B cell (primary cell): ENCODE measurements at regions not wholly inside any gene's neighbourhood (a gene's known extent, or its start where the extent isn't known, plus 50 kb on each side); places are given as distances from the start of the nearest gene placed in this dataset.

ENCODE experiments used
- ATAC-seq: fragments of 200-7000 bp; cut with Tn5 transposase; one replicate; pipeline ENCODE4 v1.10.0; 2021; ENCODE audit warnings: low read depth, mild to moderate bottlenecking, moderate number of reproducible peaks, moderate library complexity
- CTCF ChIA-PET: fragments of 350-600 bp; sonication (Branson Sonifier 250); formaldehyde crosslinking; loops from one replicate; lab custom pipeline; 2021; ENCODE audit warnings: antibody characterized with exemption, inconsistent platforms; lab: Charles Lee
- POLR2A ChIA-PET: fragments of 350-600 bp; sonication (Branson Sonifier 250); formaldehyde crosslinking; loops from one replicate; lab custom pipeline; 2021; ENCODE audit warnings: antibody characterized with exemption; lab: Charles Lee
- DNase-seq: peaks from one replicate; pipeline ENCODE4 v3.0.0; 2013
- H2AFZ ChIP-seq: 2 replicates; pipeline ENCODE4 v1.6.1; 2012; ENCODE audit warnings: mild to moderate bottlenecking, low read depth, low read length; ENCODE audit not compliant: insufficient read depth, poor library complexity, severe bottlenecking
- H3K27ac ChIP-seq, 2 donors: 1 replicate in 1 of 2; 2 replicates in 1 of 2; pipeline ENCODE4 v1.5.1; 2012 to 2013; ENCODE audit warnings: low read length in 2 of 2, mild to moderate bottlenecking in 2 of 2, moderate library complexity in 1 of 2
- H3K27me3 ChIP-seq, 4 experiments: fragments of 200-600 bp in 1 of 4; sonication (generic) in 1 of 4; replicated peaks in 1 of 4; 1 replicate in 2 of 4; 2 replicates in 2 of 4; pipeline versions ENCODE4 v1.6.1 to v1.7.0; 2013 to 2016; ENCODE audit warnings: low read length in 3 of 4, mild to moderate bottlenecking in 2 of 4, mixed read lengths in 1 of 4, moderate library complexity in 1 of 4; ENCODE audit not compliant: insufficient read depth in 4 of 4, control insufficient read depth in 3 of 4; ENCODE audit errors: control extremely low read depth in 1 of 4
- H3K36me3 ChIP-seq, 2 experiments: replicated peaks in 1 of 2; 1 replicate in 1 of 2; 2 replicates in 1 of 2; pipeline versions ENCODE4 v1.6.1 to v1.7.1; 2013; ENCODE audit warnings: low read length in 1 of 2; ENCODE audit not compliant: insufficient read depth in 2 of 2, control insufficient read depth in 1 of 2; ENCODE audit errors: control extremely low read depth in 1 of 2, extremely low read depth in 1 of 2
- H3K4me1 ChIP-seq, 2 donors: fragments of 200-600 bp in 1 of 2; sonication (generic) in 1 of 2; 1 replicate in 1 of 2; 2 replicates in 1 of 2; pipeline versions ENCODE4 v1.5.1 to v1.6.1; 2013 to 2017; ENCODE audit warnings: low read length in 2 of 2; ENCODE audit not compliant: control insufficient read depth in 2 of 2, insufficient read depth in 2 of 2
- H3K4me2 ChIP-seq: replicated peaks from 2 replicates; pipeline ENCODE3; 2012; ENCODE audit warnings: mild to moderate bottlenecking, low read depth, low read length; ENCODE audit not compliant: poor library complexity, severe bottlenecking
- H3K4me3 ChIP-seq, 5 experiments: fragments of 200-600 bp in 1 of 5; sonication (generic) in 1 of 5; 1 replicate in 3 of 5; 2 replicates in 2 of 5; pipeline versions ENCODE4 v1.5.1 to v1.7.0; 2011 to 2016; ENCODE audit warnings: low read length in 4 of 5, mild to moderate bottlenecking in 4 of 5, low read depth in 2 of 5, control low read depth in 1 of 5, moderate library complexity in 1 of 5; ENCODE audit not compliant: insufficient read depth in 1 of 5; ENCODE audit errors: control extremely low read depth in 1 of 5, extremely low read depth in 1 of 5
- H3K79me2 ChIP-seq: fragments of 200-600 bp; sonication (generic); one replicate; pipeline ENCODE4 v1.6.0; 2016; ENCODE audit warnings: low read length; ENCODE audit not compliant: control insufficient read depth, insufficient read depth
- H3K9ac ChIP-seq: fragments of 200-600 bp; sonication (generic); 2 replicates; pipeline ENCODE4 v1.6.1; 2017; ENCODE audit warnings: mild to moderate bottlenecking, low read length, moderate library complexity
- H3K9me3 ChIP-seq, 3 donors: one replicate each; pipeline versions ENCODE4 v1.6.1 to v1.7.1; 2013; ENCODE audit warnings: low read length in 2 of 3; ENCODE audit not compliant: control insufficient read depth in 2 of 3, insufficient read depth in 1 of 3; ENCODE audit errors: control extremely low read depth in 1 of 3
- H4K20me1 ChIP-seq: 2 replicates; pipeline ENCODE4 v1.6.0; 2012; ENCODE audit warnings: mild to moderate bottlenecking, low read length; ENCODE audit not compliant: insufficient read depth, control insufficient read depth, poor library complexity, severe bottlenecking
- H3K27ac Mint-ChIP-seq: one replicate; pipeline ENCODE4 v1.8.0; 2021; ENCODE audit warnings: mixed read lengths
- H3K27me3 Mint-ChIP-seq: one replicate; pipeline ENCODE4 v1.8.0; 2021; ENCODE audit warnings: mixed read lengths
- H3K4me1 Mint-ChIP-seq: one replicate; pipeline ENCODE4 v1.8.0; 2021; ENCODE audit warnings: mixed read lengths
- H3K4me3 Mint-ChIP-seq: one replicate; pipeline ENCODE4 v1.8.0; 2021; ENCODE audit warnings: mixed read lengths
- H3K9me3 Mint-ChIP-seq: one replicate; pipeline ENCODE4 v1.8.0; 2022; ENCODE audit warnings: mixed read lengths; ENCODE audit not compliant: insufficient read depth
- CTCF ChIP-seq: fragments of 200-600 bp; IDR thresholded peaks from one replicate; pipeline ENCODE4 v1.8.0; 2022; ENCODE audit warnings: antibody characterized with exemption, mild to moderate bottlenecking
- EZH2 ChIP-seq: IDR thresholded peaks from 2 replicates; pipeline ENCODE4 v1.6.1; 2012; ENCODE audit warnings: borderline replicate concordance, low read depth, mild to moderate bottlenecking, moderate library complexity, low read length; ENCODE audit not compliant: insufficient read depth, poor library complexity, severe bottlenecking
- WGBS: methylation state at CpG from one replicate; pipeline ENCODE4 v1.1.5; 2013; ENCODE audit warnings: missing lambda C conversion rate; ENCODE audit not compliant: insufficient coverage; 5-methylcytosine and 5-hydroxymethylcytosine counted together
- intact Hi-C: fragments of 100-400 bp; cut with micrococcal nuclease; formaldehyde crosslinking; loops from one replicate; pipeline ENCODE4 v1.10.0; 2022

- no peaks in the 10 kb centered on the region for H3K9me3 Mint-ChIP-seq
- Histone ChIP-seq H3K9me3 (no peaks in the 10 kb centered on the region), H3K9ac (no peak overlapping the region), H3K79me2 (no peaks in the 10 kb centered on the region), H3K4me3 (no peak overlapping the region), H3K27me3 (no peaks in the 10 kb centered on the region), H3K4me2 (no peak overlapping the region), H3K36me3 (no peaks in the 10 kb centered on the region), H3K27ac (no peak overlapping the region), H4K20me1 (no peaks in the 10 kb centered on the region), H3K4me1 (no peaks in the 10 kb centered on the region), H2AFZ (no peak overlapping the region)
- no peak for ATAC-seq
- H3K27me3 Mint-ChIP-seq = no peaks in the 10 kb centered on the region
- H3K4me3 Mint-ChIP-seq = no peak overlapping the region
- intact Hi-C loops = no loop called here
- 82% methylated on average over 4 of the region's 6 CpGs for WGBS
- ChIA-PET CTCF (no interaction called here), POLR2A (no interaction called here)
- no peak for TF ChIP-seq EZH2
- TF ChIP-seq CTCF = no peak
- H3K27ac Mint-ChIP-seq = no peak overlapping the region
- H3K4me1 Mint-ChIP-seq = no peaks in the 10 kb centered on the region
- no peak for DNase-seq
These were observed 1049.9 kb upstream of the TENM3 start for GRCh38 chr4:181193131-181193930.

- Mint-ChIP-seq H3K27me3 (no peaks in the 10 kb centered on the region), H3K4me1 (no peaks in the 10 kb centered on the region), H3K4me3 (no peak overlapping the region), H3K27ac (no peak overlapping the region), H3K9me3 (no peaks in the 10 kb centered on the region)
- Histone ChIP-seq H3K4me3 (no peak overlapping the region), H3K4me1 (no peaks in the 10 kb centered on the region), H4K20me1 (no peaks in the 10 kb centered on the region), H3K27me3 (no peaks in the 10 kb centered on the region), H3K36me3 (no peaks in the 10 kb centered on the region), H3K9me3 (no peaks in the 10 kb centered on the region), H3K27ac (no peak overlapping the region), H3K79me2 (no peaks in the 10 kb centered on the region), H2AFZ (no peak overlapping the region), H3K4me2 (no peak overlapping the region), H3K9ac (no peak overlapping the region)
- no peak for ATAC-seq
- intact Hi-C loops = no loop called here
- 84% methylated on average over 2 of the region's 5 CpGs for WGBS
- ChIA-PET POLR2A (no interaction called here), CTCF (no interaction called here)
- no peak for TF ChIP-seq EZH2
- no peak for TF ChIP-seq CTCF
- no peak for DNase-seq
These were observed 1049.1 kb upstream of the TENM3 start for GRCh38 chr4:181194096-181194495.
